PC-3 (cell line): ENCODE measurements at regions not wholly inside any gene's neighbourhood (a gene's known extent, or its start where the extent isn't known, plus 50 kb on each side); places are given as distances from the start of the nearest gene placed in this dataset.

ENCODE experiments used
- CTCF ChIP-seq: fragments of 300-600 bp; sonication (generic); conservative IDR thresholded peaks from 2 replicates; pipeline ENCODE4 v1.5.1; 2017; ENCODE audit warnings: antibody characterized with exemption, low read depth, mild to moderate bottlenecking, low read length
- EZH2 ChIP-seq: fragments of 300-600 bp; sonication (generic); IDR thresholded peaks from one replicate; pipeline ENCODE4 v1.6.1; 2017; ENCODE audit warnings: antibody characterized with exemption, mild to moderate bottlenecking, low read length; ENCODE audit not compliant: unreplicated experiment
- EZH2phosphoT487 ChIP-seq: fragments of 300-600 bp; sonication (generic); IDR thresholded peaks from 2 replicates; pipeline ENCODE4 v1.6.1; 2018; ENCODE audit warnings: mild to moderate bottlenecking, antibody characterized with exemption, low read length, borderline replicate concordance

DNA sequence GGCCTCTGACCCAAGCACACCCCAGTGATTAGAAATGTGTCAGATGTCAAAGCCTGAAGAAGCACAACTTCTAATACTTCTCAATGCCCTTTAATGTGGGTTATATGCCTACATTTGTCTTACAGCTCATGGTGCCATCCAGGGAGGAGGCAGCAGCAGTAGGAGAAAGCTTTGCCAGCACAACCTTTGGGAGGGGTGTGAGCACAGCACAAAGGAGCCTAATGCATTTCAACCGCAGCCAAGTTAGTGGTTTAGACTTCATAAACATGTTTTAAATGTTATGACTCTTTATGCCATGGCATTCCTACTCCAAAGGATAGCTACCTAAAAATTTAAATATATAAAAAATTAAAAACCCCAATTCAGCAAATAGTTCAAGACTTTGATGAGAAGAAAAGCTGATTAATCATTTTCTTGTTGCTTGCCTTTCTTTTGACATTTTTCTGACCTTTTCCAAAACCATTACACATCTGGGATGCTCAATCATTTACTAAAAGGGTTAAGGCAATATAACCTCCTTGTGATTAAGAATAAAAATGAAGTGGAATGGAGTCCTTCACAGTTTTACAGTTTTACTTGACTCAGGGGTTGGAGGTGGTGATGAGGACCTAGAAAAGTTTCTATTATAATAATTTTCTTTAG is 142.7 kb downstream of the DLEU7 start:
- no peak for TF ChIP-seq CTCF
- no peak for TF ChIP-seq EZH2
- no peak for TF ChIP-seq EZH2phosphoT487
